ENCODE measurements at regions not wholly inside any gene's neighbourhood (a gene's known extent, or its start where the extent isn't known, plus 50 kb on each side); places are given as distances from the start of the nearest gene placed in this dataset.

DNA sequence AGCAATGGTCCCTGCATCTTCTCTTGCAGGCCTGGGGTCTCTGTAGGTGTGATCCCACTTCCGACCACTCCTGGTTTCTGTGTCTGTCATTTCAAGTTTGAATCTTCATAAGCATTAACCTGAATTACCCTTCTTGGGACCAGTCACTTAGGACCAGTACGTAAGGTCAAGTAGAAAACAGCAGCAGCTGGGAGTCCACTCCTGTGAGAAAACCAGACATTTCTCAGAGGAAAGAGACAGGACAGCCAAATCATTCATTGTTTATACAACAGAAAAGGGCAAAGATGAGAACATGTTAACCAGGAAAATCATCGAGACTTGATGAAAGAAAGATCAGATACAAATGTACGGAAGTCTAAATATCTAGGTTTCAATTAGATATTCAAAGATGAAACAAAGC is 163.0 kb downstream of the MREG start:
- TF ChIP-seq, protein P1, sequence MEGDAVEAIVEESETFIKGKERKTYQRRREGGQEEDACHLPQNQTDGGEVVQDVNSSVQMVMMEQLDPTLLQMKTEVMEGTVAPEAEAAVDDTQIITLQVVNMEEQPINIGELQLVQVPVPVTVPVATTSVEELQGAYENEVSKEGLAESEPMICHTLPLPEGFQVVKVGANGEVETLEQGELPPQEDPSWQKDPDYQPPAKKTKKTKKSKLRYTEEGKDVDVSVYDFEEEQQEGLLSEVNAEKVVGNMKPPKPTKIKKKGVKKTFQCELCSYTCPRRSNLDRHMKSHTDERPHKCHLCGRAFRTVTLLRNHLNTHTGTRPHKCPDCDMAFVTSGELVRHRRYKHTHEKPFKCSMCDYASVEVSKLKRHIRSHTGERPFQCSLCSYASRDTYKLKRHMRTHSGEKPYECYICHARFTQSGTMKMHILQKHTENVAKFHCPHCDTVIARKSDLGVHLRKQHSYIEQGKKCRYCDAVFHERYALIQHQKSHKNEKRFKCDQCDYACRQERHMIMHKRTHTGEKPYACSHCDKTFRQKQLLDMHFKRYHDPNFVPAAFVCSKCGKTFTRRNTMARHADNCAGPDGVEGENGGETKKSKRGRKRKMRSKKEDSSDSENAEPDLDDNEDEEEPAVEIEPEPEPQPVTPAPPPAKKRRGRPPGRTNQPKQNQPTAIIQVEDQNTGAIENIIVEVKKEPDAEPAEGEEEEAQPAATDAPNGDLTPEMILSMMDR (IDR thresholded peaks at IDR 0.05; ENCODE audit: low read length): no peak
- TF ChIP-seq EZH2 (IDR thresholded peaks at IDR 0.05; ENCODE audit: borderline replicate concordance, low read length): no peak
